ENCODE measurements at regions not wholly inside any gene's neighbourhood (a gene's known extent, or its start where the extent isn't known, plus 50 kb on each side); places are given as distances from the start of the nearest gene placed in this dataset.

- Histone ChIP-seq H3K27me3 (ENCODE audit: insufficient read depth) (no peaks in the 10 kb centered on the region), H3K27ac (ENCODE audit: low read depth in 2 of 2, low read length in 1 of 2) (no peak overlapping the region), H3K9me2 (no peaks in the 10 kb centered on the region), H3K79me2 (ENCODE audit: insufficient read depth) (no peaks in the 10 kb centered on the region), H4K20me1 (ENCODE audit: insufficient read depth) (no peaks in the 10 kb centered on the region), H3K9me3 (no peaks in the 10 kb centered on the region), H3K4me3 (ENCODE audit: low read depth in 2 of 2, low read length in 1 of 2) (no peak overlapping the region), H3K4me1 (ENCODE audit: control insufficient read depth in 1 of 2, insufficient read depth in 2 of 2, low read depth in 1 of 2, low read length in 1 of 2) (no peaks in the 10 kb centered on the region), H3F3A (replicated peaks; ENCODE audit: insufficient read depth) (no peaks in the 10 kb centered on the region), H3K36me3 (replicated peaks in 1 of 2; ENCODE audit: control insufficient read depth in 1 of 2, insufficient read depth in 2 of 2, low read length in 1 of 2) (no peaks in the 10 kb centered on the region), H3K9ac (no peak overlapping the region), H2AFZ (ENCODE audit: low read depth) (no peak overlapping the region), H3K4me2 (no peak overlapping the region)
- WGBS (ENCODE audit: low lambda C conversion rate), result 13% methylated on average over 6 of the region's 6 CpGs
- no peak for DNase-seq
- no peak for TF ChIP-seq RFX5 (IDR thresholded peaks at IDR 0.05; ENCODE audit: low read length)
- TF ChIP-seq GATA2 (CRISPR knock-in tag; IDR thresholded peaks at IDR 0.05), result no peak
- no peak for TF ChIP-seq POLR2AphosphoS5 (IDR thresholded peaks at IDR 0.05; ENCODE audit: low read depth, low read length)
- TF ChIP-seq CHD2 (IDR thresholded peaks at IDR 0.05; ENCODE audit: low read length, partially characterized antibody), result no peak
- TF ChIP-seq USF1 (IDR thresholded peaks at IDR 0.05; ENCODE audit: borderline replicate concordance, low read depth), result no peak
- no peak for TF ChIP-seq TCF12 (IDR thresholded peaks at IDR 0.05)
- TF ChIP-seq MAX (IDR thresholded peaks at IDR 0.05; ENCODE audit: low read depth), result no peak
- TF ChIP-seq RAD21 (IDR thresholded peaks at IDR 0.05; ENCODE audit: low read length), result no peak
- no peak for TF ChIP-seq REST (IDR thresholded peaks at IDR 0.05; ENCODE audit: low read depth, low read length)
- CTCF ChIA-PET, result interaction anchor here (1.1 kb wide), 1 partner anchor 9 kb away, joined by 3 read pairs; no protein-coding TSS in a partner anchor
- POLR2A ChIA-PET, result no interaction called here
Observed at GRCh38 chr2:133957724-133958480, 296.0 kb upstream of the MGAT5 start.

- Histone ChIP-seq H3K27me3 (ENCODE audit: insufficient read depth) (no peaks in the 10 kb centered on the region), H3K27ac (ENCODE audit: low read depth in 2 of 2, low read length in 1 of 2) (no peak overlapping the region), H2AFZ (ENCODE audit: low read depth) (no peak overlapping the region), H3K9ac (no peak overlapping the region), H3F3A (replicated peaks; ENCODE audit: insufficient read depth) (no peaks in the 10 kb centered on the region), H4K20me1 (ENCODE audit: insufficient read depth) (no peaks in the 10 kb centered on the region), H3K79me2 (ENCODE audit: insufficient read depth) (no peaks in the 10 kb centered on the region), H3K4me2 (no peak overlapping the region), H3K9me2 (no peaks in the 10 kb centered on the region), H3K4me3 (ENCODE audit: low read depth in 2 of 2, low read length in 1 of 2) (no peak overlapping the region), H3K4me1 (ENCODE audit: control insufficient read depth in 1 of 2, insufficient read depth in 2 of 2, low read depth in 1 of 2, low read length in 1 of 2) (no peaks in the 10 kb centered on the region), H3K9me3 (no peaks in the 10 kb centered on the region), H3K36me3 (replicated peaks in 1 of 2; ENCODE audit: control insufficient read depth in 1 of 2, insufficient read depth in 2 of 2, low read length in 1 of 2) (no peaks in the 10 kb centered on the region)
- CTCF ChIA-PET, result no interaction called here
- WGBS (ENCODE audit: low lambda C conversion rate), result 21% methylated on average over 1 of the region's 1 CpG
- no peak for DNase-seq
- POLR2A ChIA-PET, result no interaction called here
- TF ChIP-seq IRF3 (IDR thresholded peaks at IDR 0.05; ENCODE audit: low read depth, low read length) (no peak), TAF1 (IDR thresholded peaks at IDR 0.05; ENCODE audit: borderline replicate concordance, low read depth, low read length) (no peak), YY1 (IDR thresholded peaks at IDR 0.05; ENCODE audit: low read depth) (no peak), CHD2 (IDR thresholded peaks at IDR 0.05; ENCODE audit: low read length, partially characterized antibody) (no peak), REST (IDR thresholded peaks at IDR 0.05; ENCODE audit: low read depth, low read length) (no peak), CTCF (IDR thresholded peaks at IDR 0.05) (no peak), USF1 (IDR thresholded peaks at IDR 0.05; ENCODE audit: borderline replicate concordance, low read depth) (no peak)
Observed at GRCh38 chr2:133959066-133959465, 294.8 kb upstream of the MGAT5 start.
